ENCODE measurements at regions not wholly inside any gene's neighbourhood (a gene's known extent, or its start where the extent isn't known, plus 50 kb on each side); places are given as distances from the start of the nearest gene placed in this dataset.

DNA sequence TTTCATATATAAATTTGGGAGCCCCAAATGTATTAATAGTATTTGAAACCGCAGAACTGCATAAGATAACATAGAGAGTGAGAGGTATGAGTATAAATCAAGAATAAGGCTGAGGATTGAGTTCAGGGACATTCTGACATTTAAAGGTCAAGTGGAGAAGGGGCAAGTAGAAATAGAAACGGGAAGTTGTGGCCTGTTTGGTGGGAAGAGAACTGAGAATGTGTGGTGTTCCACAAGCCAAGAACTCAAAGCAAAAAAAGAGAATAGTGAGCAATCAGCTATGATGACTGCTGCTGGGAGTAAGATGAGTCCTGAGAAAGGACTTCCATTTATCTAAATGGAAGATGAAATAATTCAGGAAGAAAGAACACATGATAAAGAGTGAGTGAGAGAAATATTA, 418.4 kb downstream of the CD109 start:
- Histone ChIP-seq H3K9me3 (no peaks in the 10 kb centered on the region), H3K4me3 (no peak overlapping the region), H3K27ac (no peak overlapping the region), H3K36me3 (no peaks in the 10 kb centered on the region), H3K27me3 (no peaks in the 10 kb centered on the region), H3K4me1 (no peaks in the 10 kb centered on the region)
- intact Hi-C loops (cut with DNase I; ENCODE audit: low total_unique reads) = no loop called here
- TF ChIP-seq CTCF (IDR thresholded peaks at IDR 0.05) (no peak), POLR2A (IDR thresholded peaks at IDR 0.05) (no peak)
- DNase-seq = no peak

DNA sequence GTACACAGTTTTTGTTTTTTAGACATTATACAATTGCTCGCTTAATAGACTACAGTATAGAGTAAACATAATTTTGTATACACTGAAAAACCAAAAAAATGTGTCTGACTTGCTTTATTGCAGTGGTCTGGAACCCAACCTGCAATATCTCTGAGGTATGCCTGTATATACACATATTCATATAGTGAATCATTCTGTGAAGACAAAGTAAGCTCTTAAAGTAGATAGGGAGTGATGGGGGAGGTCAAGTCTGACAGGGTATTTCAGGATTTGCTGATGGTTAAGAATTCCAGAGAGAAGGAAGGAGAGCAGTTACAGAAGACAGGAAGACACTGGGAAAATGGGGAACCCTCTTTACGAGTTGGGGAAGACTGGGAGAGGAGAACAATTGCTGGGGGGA, 417.9 kb downstream of the CD109 start:
- no peak for TF ChIP-seq CTCF (IDR thresholded peaks at IDR 0.05)
- no peak for TF ChIP-seq POLR2A (IDR thresholded peaks at IDR 0.05)
- no peaks in the 10 kb centered on the region for H3K4me1 ChIP-seq
- H3K27ac ChIP-seq = no peak overlapping the region
- intact Hi-C loops (cut with DNase I; ENCODE audit: low total_unique reads) = no loop called here
- H3K36me3 ChIP-seq = no peaks in the 10 kb centered on the region
- DNase-seq = no peak
- H3K4me3 ChIP-seq = no peak overlapping the region
- H3K27me3 ChIP-seq = no peaks in the 10 kb centered on the region
- no peaks in the 10 kb centered on the region for H3K9me3 ChIP-seq

DNA sequence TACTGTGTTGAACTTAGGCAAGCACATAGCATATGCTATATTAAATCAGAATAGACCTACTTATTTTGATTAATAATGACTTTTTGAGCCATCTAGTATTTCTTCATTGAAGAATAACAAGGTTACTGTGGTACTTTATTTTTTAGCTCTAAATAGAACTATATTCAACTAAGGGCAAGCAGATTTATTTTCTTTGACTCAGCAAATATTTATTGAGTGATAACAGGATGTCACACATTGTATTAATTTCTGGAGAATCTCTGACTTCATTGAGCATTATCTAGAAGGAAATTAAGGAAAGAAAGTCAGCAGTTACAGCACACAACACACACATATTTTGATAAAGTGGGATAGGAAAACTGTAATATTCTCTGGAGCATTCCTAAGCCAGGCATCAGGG, 407.4 kb downstream of the CD109 start:
- no peaks in the 10 kb centered on the region for H3K36me3 ChIP-seq
- H3K27me3 ChIP-seq = no peaks in the 10 kb centered on the region
- no peak for TF ChIP-seq POLR2A (IDR thresholded peaks at IDR 0.05)
- no peak overlapping the region for H3K4me3 ChIP-seq
- DNase-seq = no peak
- intact Hi-C loops (cut with DNase I; ENCODE audit: low total_unique reads) = no loop called here
- H3K4me1 ChIP-seq = no peaks in the 10 kb centered on the region
- H3K27ac ChIP-seq = no peak overlapping the region
- no peaks in the 10 kb centered on the region for H3K9me3 ChIP-seq

GRCh38 chr6:74100719-74101287, 404.8 kb downstream of the CD109 start:
- no peak for DNase-seq
- Histone ChIP-seq H3K27me3 (no peaks in the 10 kb centered on the region), H3K4me1 (no peaks in the 10 kb centered on the region), H3K27ac (no peak overlapping the region), H3K9me3 (no peaks in the 10 kb centered on the region), H3K4me3 (no peak overlapping the region), H3K36me3 (no peaks in the 10 kb centered on the region)
- TF ChIP-seq CTCF (IDR thresholded peaks at IDR 0.05) (no peak), POLR2A (IDR thresholded peaks at IDR 0.05) (no peak)
- intact Hi-C loops (cut with DNase I; ENCODE audit: low total_unique reads) = no loop called here

DNA sequence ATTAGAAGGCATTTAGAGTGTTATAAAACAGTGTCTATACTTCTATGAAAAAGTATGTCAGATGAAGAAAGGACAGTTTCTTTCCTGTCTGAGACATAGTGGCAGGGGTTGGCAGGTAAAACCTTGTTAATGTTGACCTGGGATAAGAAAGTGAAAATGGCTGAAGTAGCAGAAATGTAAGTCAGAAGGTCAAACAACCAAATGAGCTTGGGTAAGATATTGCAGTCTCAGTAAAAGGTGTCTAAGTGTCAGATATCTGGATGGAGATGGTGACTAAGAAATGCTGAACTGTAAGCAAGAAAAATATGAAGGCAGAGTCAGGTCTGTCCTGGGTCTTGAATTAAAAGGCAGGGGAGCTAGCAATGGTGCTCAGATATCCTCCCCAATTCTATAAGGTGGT, 400.3 kb downstream of the CD109 start:
- intact Hi-C loops (cut with DNase I; ENCODE audit: low total_unique reads) = loop anchor here (10.0 kb wide), 1 partner anchor 1118 kb away; no protein-coding TSS in a partner anchor
- Histone ChIP-seq H3K27ac (no peak overlapping the region), H3K36me3 (no peaks in the 10 kb centered on the region), H3K4me1 (no peaks in the 10 kb centered on the region), H3K9me3 (no peaks in the 10 kb centered on the region), H3K4me3 (no peak overlapping the region), H3K27me3 (no peaks in the 10 kb centered on the region)
- TF ChIP-seq CTCF (IDR thresholded peaks at IDR 0.05) = no peak
- no peak for TF ChIP-seq POLR2A (IDR thresholded peaks at IDR 0.05)
- DNase-seq = no peak

GRCh38 chr6:74093361-74093760, 397.4 kb downstream of the CD109 start:
- no peaks in the 10 kb centered on the region for H3K4me1 ChIP-seq
- H3K27ac ChIP-seq = no peak overlapping the region
- H3K9me3 ChIP-seq = no peaks in the 10 kb centered on the region
- no peak overlapping the region for H3K4me3 ChIP-seq
- DNase-seq = no peak
- H3K27me3 ChIP-seq = no peaks in the 10 kb centered on the region
- no peak for TF ChIP-seq CTCF (IDR thresholded peaks at IDR 0.05)
- intact Hi-C loops (cut with DNase I; ENCODE audit: low total_unique reads) = loop anchor here (10.0 kb wide), 1 partner anchor 1121 kb away; no protein-coding TSS in a partner anchor
- no peaks in the 10 kb centered on the region for H3K36me3 ChIP-seq

Data from uterus (tissue), 3 donors.